ENCODE measurements at regions not wholly inside any gene's neighbourhood (a gene's known extent, or its start where the extent isn't known, plus 50 kb on each side); places are given as distances from the start of the nearest gene placed in this dataset.

DNA sequence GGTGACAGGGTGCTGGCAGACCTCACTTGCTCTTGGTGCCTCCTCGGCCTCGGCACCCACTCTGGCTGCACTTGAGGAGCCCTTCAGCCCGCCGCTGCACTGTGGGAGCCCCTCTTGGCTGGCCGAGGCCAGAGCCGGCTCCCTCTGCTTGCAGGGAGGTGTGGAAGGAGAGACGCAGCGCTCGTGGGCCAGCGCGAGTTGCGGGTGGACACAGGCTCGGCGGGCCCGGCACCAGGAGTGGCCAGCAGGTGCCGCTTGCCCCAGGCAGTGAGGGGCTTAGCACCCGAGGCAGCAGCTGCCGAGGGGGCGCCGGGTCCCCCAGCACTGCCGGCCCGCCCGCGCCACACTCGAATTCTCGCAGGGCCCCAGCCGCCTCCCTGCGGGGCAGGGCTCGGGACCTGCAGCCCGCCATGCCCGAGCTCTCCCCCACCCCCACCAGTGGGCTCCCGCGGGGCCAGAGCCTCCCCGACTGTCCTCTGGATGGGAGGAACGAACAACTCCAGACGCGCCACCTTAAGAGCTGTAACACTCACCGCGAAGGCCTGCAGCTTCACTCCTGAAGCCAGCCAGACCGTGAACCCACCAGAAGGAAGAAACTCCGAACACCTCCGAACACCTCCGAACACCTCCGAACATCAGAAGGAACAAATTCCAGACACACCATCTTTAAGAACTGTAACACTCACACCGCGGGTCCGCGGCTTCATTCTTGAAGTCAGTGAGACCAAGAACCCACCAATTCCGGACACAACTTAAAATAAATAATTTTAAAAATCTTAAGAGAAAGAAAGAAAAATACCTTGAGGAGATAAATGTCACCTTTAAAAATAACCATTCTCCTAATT lies 311.1 kb upstream of the SLC7A11 start:
- Histone ChIP-seq H3K9me3 (ENCODE audit: control insufficient read depth, insufficient read depth, low read length) (no peaks in the 10 kb centered on the region), H3K79me2 (ENCODE audit: control insufficient read depth, low read length) (no peaks in the 10 kb centered on the region), H3K36me3 (ENCODE audit: control insufficient read depth, low read length) (no peaks in the 10 kb centered on the region), H3K4me3 (ENCODE audit: low read length) (no peak overlapping the region), H3K27me3 (ENCODE audit: control insufficient read depth, low read length) (no peaks in the 10 kb centered on the region), H3K9me2 (replicated peaks; ENCODE audit: control insufficient read depth, low read length) (no peaks in the 10 kb centered on the region), H3F3A (ENCODE audit: control insufficient read depth, insufficient read depth) (no peaks in the 10 kb centered on the region), H3K27ac (ENCODE audit: low read depth, low read length) (no peak overlapping the region), H3K4me1 (ENCODE audit: control insufficient read depth, low read length) (no peaks in the 10 kb centered on the region), H3K4me2 (ENCODE audit: low read length) (no peak overlapping the region), H4K20me1 (ENCODE audit: control insufficient read depth, insufficient read depth, low read depth, low read length) (no peaks in the 10 kb centered on the region)
- TF ChIP-seq, protein P1, sequence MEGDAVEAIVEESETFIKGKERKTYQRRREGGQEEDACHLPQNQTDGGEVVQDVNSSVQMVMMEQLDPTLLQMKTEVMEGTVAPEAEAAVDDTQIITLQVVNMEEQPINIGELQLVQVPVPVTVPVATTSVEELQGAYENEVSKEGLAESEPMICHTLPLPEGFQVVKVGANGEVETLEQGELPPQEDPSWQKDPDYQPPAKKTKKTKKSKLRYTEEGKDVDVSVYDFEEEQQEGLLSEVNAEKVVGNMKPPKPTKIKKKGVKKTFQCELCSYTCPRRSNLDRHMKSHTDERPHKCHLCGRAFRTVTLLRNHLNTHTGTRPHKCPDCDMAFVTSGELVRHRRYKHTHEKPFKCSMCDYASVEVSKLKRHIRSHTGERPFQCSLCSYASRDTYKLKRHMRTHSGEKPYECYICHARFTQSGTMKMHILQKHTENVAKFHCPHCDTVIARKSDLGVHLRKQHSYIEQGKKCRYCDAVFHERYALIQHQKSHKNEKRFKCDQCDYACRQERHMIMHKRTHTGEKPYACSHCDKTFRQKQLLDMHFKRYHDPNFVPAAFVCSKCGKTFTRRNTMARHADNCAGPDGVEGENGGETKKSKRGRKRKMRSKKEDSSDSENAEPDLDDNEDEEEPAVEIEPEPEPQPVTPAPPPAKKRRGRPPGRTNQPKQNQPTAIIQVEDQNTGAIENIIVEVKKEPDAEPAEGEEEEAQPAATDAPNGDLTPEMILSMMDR (IDR thresholded peaks at IDR 0.05; ENCODE audit: low read depth, low read length, poor library complexity, severe bottlenecking): no peak
- no peak for TF ChIP-seq EZH2phosphoT487 (IDR thresholded peaks at IDR 0.05; ENCODE audit: borderline replicate concordance, low read length)

GRCh38 chr4:138542191-138542776 lies 300.1 kb upstream of the SLC7A11 start:
- no peaks in the 10 kb centered on the region for H4K20me1 ChIP-seq (ENCODE audit: control insufficient read depth, insufficient read depth, low read depth, low read length)
- H3K4me2 ChIP-seq (ENCODE audit: low read length): no peak overlapping the region
- H3K27me3 ChIP-seq (ENCODE audit: control insufficient read depth, low read length): no peaks in the 10 kb centered on the region
- no peak for TF ChIP-seq EZH2phosphoT487 (IDR thresholded peaks at IDR 0.05; ENCODE audit: borderline replicate concordance, low read length)
- TF ChIP-seq, protein P1 (IDR thresholded peaks at IDR 0.05; ENCODE audit: low read depth, low read length, poor library complexity, severe bottlenecking): no peak
- no peaks in the 10 kb centered on the region for H3K9me2 ChIP-seq (replicated peaks; ENCODE audit: control insufficient read depth, low read length)
- no peak overlapping the region for H3K27ac ChIP-seq (ENCODE audit: low read depth, low read length)
- H3K9me3 ChIP-seq (ENCODE audit: control insufficient read depth, insufficient read depth, low read length): no peaks in the 10 kb centered on the region
- no peaks in the 10 kb centered on the region for H3K36me3 ChIP-seq (ENCODE audit: control insufficient read depth, low read length)
- H3K79me2 ChIP-seq (ENCODE audit: control insufficient read depth, low read length): no peaks in the 10 kb centered on the region
- H3K4me3 ChIP-seq (ENCODE audit: low read length): no peak overlapping the region
- no peaks in the 10 kb centered on the region for H3F3A ChIP-seq (ENCODE audit: control insufficient read depth, insufficient read depth)
- no peaks in the 10 kb centered on the region for H3K4me1 ChIP-seq (ENCODE audit: control insufficient read depth, low read length)

GRCh38 chr4:138540056-138540800 lies 298.1 kb upstream of the SLC7A11 start:
- Histone ChIP-seq H3K9me2 (replicated peaks; ENCODE audit: control insufficient read depth, low read length) (no peaks in the 10 kb centered on the region), H3K27ac (ENCODE audit: low read depth, low read length) (no peak overlapping the region), H3K79me2 (ENCODE audit: control insufficient read depth, low read length) (no peaks in the 10 kb centered on the region), H3F3A (ENCODE audit: control insufficient read depth, insufficient read depth) (no peaks in the 10 kb centered on the region), H3K27me3 (ENCODE audit: control insufficient read depth, low read length) (no peaks in the 10 kb centered on the region), H3K9me3 (ENCODE audit: control insufficient read depth, insufficient read depth, low read length) (no peaks in the 10 kb centered on the region), H4K20me1 (ENCODE audit: control insufficient read depth, insufficient read depth, low read depth, low read length) (no peaks in the 10 kb centered on the region), H3K4me3 (ENCODE audit: low read length) (no peak overlapping the region), H3K36me3 (ENCODE audit: control insufficient read depth, low read length) (no peaks in the 10 kb centered on the region), H3K4me2 (ENCODE audit: low read length) (no peak overlapping the region), H3K4me1 (ENCODE audit: control insufficient read depth, low read length) (no peaks in the 10 kb centered on the region)
- TF ChIP-seq, protein P1 (IDR thresholded peaks at IDR 0.05; ENCODE audit: low read depth, low read length, poor library complexity, severe bottlenecking): no peak
- TF ChIP-seq EZH2phosphoT487 (IDR thresholded peaks at IDR 0.05; ENCODE audit: borderline replicate concordance, low read length): no peak

All from DOHH2 (cell line).